Ishikawa (cell line): ENCODE measurements at regions not wholly inside any gene's neighbourhood (a gene's known extent, or its start where the extent isn't known, plus 50 kb on each side); places are given as distances from the start of the nearest gene placed in this dataset.

Experiments used
- CEBPB ChIP-seq: IDR thresholded peaks from 2 replicates; pipeline ENCODE4 v1.6.1; 2012
- CREB1 ChIP-seq: IDR thresholded peaks from 2 replicates; pipeline ENCODE4 v1.6.1; 2012; ENCODE audit warnings: low read depth
- EGR1 ChIP-seq: IDR thresholded peaks from 2 replicates; pipeline ENCODE4 v1.6.1; 2012
- EP300 ChIP-seq: IDR thresholded peaks from 2 replicates; pipeline ENCODE4 v1.6.1; 2012; ENCODE audit warnings: borderline replicate concordance
- FOXM1 ChIP-seq: IDR thresholded peaks from 2 replicates; pipeline ENCODE4 v1.6.1; 2012; ENCODE audit warnings: low read depth, borderline replicate concordance
- MAX ChIP-seq: IDR thresholded peaks from 2 replicates; pipeline ENCODE4 v1.6.1; 2012
- NFIC ChIP-seq: IDR thresholded peaks from 2 replicates; pipeline ENCODE4 v1.6.1; 2012
- RAD21 ChIP-seq: IDR thresholded peaks from 2 replicates; pipeline ENCODE4 v1.6.1; 2012; ENCODE audit warnings: low read depth
- REST ChIP-seq: IDR thresholded peaks from 2 replicates; pipeline ENCODE4 v1.6.1; 2012; ENCODE audit warnings: low read depth, mild to moderate bottlenecking
- TAF1 ChIP-seq: IDR thresholded peaks from 2 replicates; pipeline ENCODE4 v1.6.1; 2012; ENCODE audit warnings: low read depth, mild to moderate bottlenecking
- TCF12 ChIP-seq: IDR thresholded peaks from 2 replicates; pipeline ENCODE4 v1.6.1; 2012; ENCODE audit warnings: low read depth
- TEAD4 ChIP-seq: IDR thresholded peaks from 2 replicates; pipeline ENCODE4 v1.6.1; 2012
- USF1 ChIP-seq: IDR thresholded peaks from 2 replicates; pipeline ENCODE4 v1.6.1; 2012
- YY1 ChIP-seq: IDR thresholded peaks from 2 replicates; pipeline ENCODE4 v1.6.1; 2012; ENCODE audit warnings: low read depth
- ZBTB7A ChIP-seq: IDR thresholded peaks from 2 replicates; pipeline ENCODE4 v1.6.1; 2012; ENCODE audit warnings: low read depth

GRCh38 chr3:182226995-182227394 lies 515.3 kb downstream of the SOX2 start:
- no peak for TF ChIP-seq TEAD4
- TF ChIP-seq TCF12, result no peak
- no peak for TF ChIP-seq ZBTB7A
- TF ChIP-seq RAD21, result 0 out of 2 replicates have a peak, but pooled peaks have one; percentile 1
- TF ChIP-seq REST, result no peak
- no peak for TF ChIP-seq MAX
- no peak for TF ChIP-seq CEBPB
- TF ChIP-seq TAF1, result no peak

GRCh38 chr3:182233405-182233804 lies 521.7 kb downstream of the SOX2 start:
- TF ChIP-seq RAD21, result no peak
- no peak for TF ChIP-seq CREB1
- no peak for TF ChIP-seq NFIC
- no peak for TF ChIP-seq ZBTB7A
- TF ChIP-seq CEBPB, result no peak
- TF ChIP-seq TCF12, result no peak
- TF ChIP-seq REST, result no peak
- no peak for TF ChIP-seq TEAD4

GRCh38 chr3:182233957-182234356 lies 522.2 kb downstream of the SOX2 start:
- TF ChIP-seq REST (no peak), USF1 (no peak), YY1 (no peak), CEBPB (no peak), TAF1 (no peak), FOXM1 (no peak), EP300 (no peak), MAX (no peak), EGR1 (no peak), CREB1 (no peak), NFIC (no peak), TCF12 (no peak), TEAD4 (no peak), RAD21 (no peak), ZBTB7A (no peak)

GRCh38 chr3:182234881-182235280 lies 523.2 kb downstream of the SOX2 start:
- TF ChIP-seq EP300, result no peak
- TF ChIP-seq CEBPB, result no peak
- TF ChIP-seq TCF12, result no peak
- TF ChIP-seq FOXM1, result no peak
- no peak for TF ChIP-seq ZBTB7A
- TF ChIP-seq RAD21, result no peak
- no peak for TF ChIP-seq USF1
- TF ChIP-seq EGR1, result no peak
- no peak for TF ChIP-seq TAF1
- TF ChIP-seq REST, result no peak
- no peak for TF ChIP-seq YY1
- TF ChIP-seq TEAD4, result no peak
- no peak for TF ChIP-seq CREB1
- no peak for TF ChIP-seq NFIC
- TF ChIP-seq MAX, result no peak
